ENCODE measurements at regions not wholly inside any gene's neighbourhood (a gene's known extent, or its start where the extent isn't known, plus 50 kb on each side); places are given as distances from the start of the nearest gene placed in this dataset.

GRCh38 chr9:102483651-102484050 is 511.5 kb upstream of the CYLC2 start:
- H3K36me3 ChIP-seq (replicated peaks in 1 of 2; ENCODE audit: control insufficient read depth in 1 of 2, insufficient read depth in 2 of 2, low read length in 2 of 2) = no peaks in the 10 kb centered on the region
- H3K27ac ChIP-seq (ENCODE audit: extremely low read length, insufficient read depth, low read length) = no peak overlapping the region
- no peaks in the 10 kb centered on the region for H4K20me1 ChIP-seq (ENCODE audit: insufficient read depth, low read length)
- no TSS peak for BruUV-seq (replicated peaks)
- POLR2A ChIA-PET = no interaction called here
- H3K9me3 ChIP-seq (ENCODE audit: low read length) = no peaks in the 10 kb centered on the region
- CTCF ChIA-PET (ENCODE audit: low intra/inter-chr PET ratio, low total read pairs) = no interaction called here
- no peak for ATAC-seq
- no peak overlapping the region for H3K9ac ChIP-seq (ENCODE audit: insufficient read depth, low read depth, low read length)
- intact Hi-C loops (cut with micrococcal nuclease; ENCODE audit: unreplicated experiment) (no loop called here), in situ Hi-C loops (cut with HindIII; ENCODE audit: extremely low pct_ligation_motif_present, low pct_unique_long_range_greater_than_20kb) (no loop called here)
- TF ChIP-seq ZNF230 (CRISPR knock-in tag; IDR thresholded peaks at IDR 0.05) (no peak), ZNF558 (CRISPR knock-in tag; IDR thresholded peaks at IDR 0.05; ENCODE audit: borderline replicate concordance) (no peak), KDM5A (IDR thresholded peaks at IDR 0.05; ENCODE audit: borderline replicate concordance, low read length) (no peak), ZNF556 (CRISPR knock-in tag; IDR thresholded peaks at IDR 0.05; ENCODE audit: borderline replicate concordance) (no peak), STAG1 (CRISPR knock-in tag; IDR thresholded peaks at IDR 0.05) (no peak), ZZZ3 (CRISPR knock-in tag; IDR thresholded peaks at IDR 0.05; ENCODE audit: borderline replicate concordance) (no peak), PHF21A (CRISPR knock-in tag; IDR thresholded peaks at IDR 0.05) (no peak), FUBP1 (CRISPR knock-in tag; IDR thresholded peaks at IDR 0.05; ENCODE audit: borderline replicate concordance) (no peak), ZNF510 (CRISPR knock-in tag; IDR thresholded peaks at IDR 0.05; ENCODE audit: low read depth) (no peak), ZNF34 (CRISPR knock-in tag; IDR thresholded peaks at IDR 0.05; ENCODE audit: borderline replicate concordance) (no peak), SMAD3 (CRISPR knock-in tag; IDR thresholded peaks at IDR 0.05) (no peak), SAFB2 (CRISPR knock-in tag; IDR thresholded peaks at IDR 0.05; ENCODE audit: borderline replicate concordance, low read depth) (no peak), MIER3 (CRISPR knock-in tag; IDR thresholded peaks at IDR 0.05; ENCODE audit: borderline replicate concordance) (no peak), HES4 (CRISPR knock-in tag; IDR thresholded peaks at IDR 0.05; ENCODE audit: borderline replicate concordance) (no peak), ARNT (IDR thresholded peaks at IDR 0.05) (no peak)
- 0% methylated on average over 1 of the region's 1 CpG for WGBS (ENCODE audit: low lambda C conversion rate)
- H3K27me3 ChIP-seq (ENCODE audit: control insufficient read depth in 1 of 2, insufficient read depth in 2 of 2, low read length in 2 of 2) = no peaks in the 10 kb centered on the region
- H2AFZ ChIP-seq (ENCODE audit: low read length) = no peak overlapping the region
- H3K4me3 ChIP-seq (replicated peaks in 1 of 3; ENCODE audit: insufficient read depth in 1 of 3, low read depth in 2 of 3, low read length in 3 of 3) = no peak overlapping the region
- no peak for DNase-seq (ENCODE audit: low spot score)
- H3K79me2 ChIP-seq (ENCODE audit: insufficient read depth, low read length) = no peaks in the 10 kb centered on the region
- no peaks in the 10 kb centered on the region for H3K4me1 ChIP-seq (ENCODE audit: insufficient read depth, low read length)
- H3K4me2 ChIP-seq (ENCODE audit: low read depth, low read length) = no peak overlapping the region
- FAIRE-seq = no peak

Data from HepG2 (cell line).